Astrocyte (in vitro differentiated cells and primary cell): ENCODE measurements at regions not wholly inside any gene's neighbourhood (a gene's known extent, or its start where the extent isn't known, plus 50 kb on each side); places are given as distances from the start of the nearest gene placed in this dataset.

Experiments used
- CTCF ChIP-seq: IDR thresholded peaks from 2 replicates; pipeline ENCODE4 v1.5.1; 2011; ENCODE audit warnings: low read depth, mild to moderate bottlenecking, inconsistent platforms, low read length, moderate library complexity; ENCODE audit not compliant: insufficient read depth
- EZH2 ChIP-seq: IDR thresholded peaks from 2 replicates; pipeline ENCODE4 v1.6.1; 2012; ENCODE audit warnings: mild to moderate bottlenecking, low read length, inconsistent platforms; ENCODE audit not compliant: insufficient read depth

GRCh38 chr12:17507336-17507735, 582.7 kb downstream of the RERGL start:
- no peak for TF ChIP-seq CTCF
- no peak for TF ChIP-seq EZH2
